Lower lobe of right lung (tissue), 2 donors: ENCODE measurements at regions not wholly inside any gene's neighbourhood (a gene's known extent, or its start where the extent isn't known, plus 50 kb on each side); places are given as distances from the start of the nearest gene placed in this dataset.

ENCODE experiments used
- ATAC-seq, 2 donors: fragments of 200-7000 bp; cut with Tn5 transposase; one replicate each; pipeline ENCODE4 v1.9.1; 2020 to 2022; ENCODE audit warnings: mild to moderate bottlenecking in 2 of 2, moderate library complexity in 2 of 2
- DNase-seq: peaks from one replicate; pipeline ENCODE4 v3.0.0-alpha.2; 2020
- H3K27ac ChIP-seq: fragments of 200-600 bp; one replicate; pipeline ENCODE4 v1.8.0; 2022
- H3K27me3 ChIP-seq: fragments of 200-600 bp; one replicate; pipeline ENCODE4 v1.8.0; 2022; ENCODE audit warnings: low read depth
- H3K36me3 ChIP-seq: fragments of 200-600 bp; one replicate; pipeline ENCODE4 v1.8.0; 2022; ENCODE audit warnings: mild to moderate bottlenecking
- H3K4me1 ChIP-seq: fragments of 200-600 bp; one replicate; pipeline ENCODE4 v1.8.0; 2022
- H3K4me3 ChIP-seq: fragments of 200-600 bp; one replicate; pipeline ENCODE4 v1.8.0; 2022; ENCODE audit warnings: mild to moderate bottlenecking
- H3K9me3 ChIP-seq: fragments of 200-600 bp; one replicate; pipeline ENCODE4 v1.8.0; 2022
- CTCF ChIP-seq: fragments of 200-600 bp; IDR thresholded peaks from one replicate; pipeline ENCODE4 v1.8.0; 2022; ENCODE audit warnings: antibody characterized with exemption, mild to moderate bottlenecking
- intact Hi-C: fragments of 100-400 bp; cut with DNase I; formaldehyde crosslinking; loops from one replicate; pipeline ENCODE4 v1.11.0; 2022
- donor health status: DM: no; HTN: yes; CAD: no; lungs with severe emphysema.

GRCh38 chr4:180625653-180626052 is 1617.5 kb upstream of the TENM3 start:
- ATAC-seq (no peak), DNase-seq (no peak)
- Histone ChIP-seq H3K27ac (no peak overlapping the region), H3K4me3 (no peak overlapping the region), H3K4me1 (no peaks in the 10 kb centered on the region), H3K36me3 (no peaks in the 10 kb centered on the region), H3K27me3 (no peaks in the 10 kb centered on the region), H3K9me3 (no peaks in the 10 kb centered on the region)
- no peak for TF ChIP-seq CTCF
- intact Hi-C loops, result no loop called here

GRCh38 chr4:180630012-180630665 is 1613.1 kb upstream of the TENM3 start:
- Histone ChIP-seq H3K9me3 (no peaks in the 10 kb centered on the region), H3K4me3 (no peak overlapping the region), H3K27ac (no peak overlapping the region), H3K36me3 (no peaks in the 10 kb centered on the region), H3K27me3 (no peaks in the 10 kb centered on the region), H3K4me1 (no peaks in the 10 kb centered on the region)
- ATAC-seq, result no peak
- no peak for DNase-seq
- no peak for TF ChIP-seq CTCF
- intact Hi-C loops, result no loop called here

- DNase-seq, result no peak
- TF ChIP-seq CTCF, result no peak
- H3K4me3 ChIP-seq, result no peak overlapping the region
- H3K9me3 ChIP-seq, result no peaks in the 10 kb centered on the region
- ATAC-seq, result no peak
- H3K27me3 ChIP-seq, result no peaks in the 10 kb centered on the region
- intact Hi-C loops, result no loop called here
- H3K4me1 ChIP-seq, result no peaks in the 10 kb centered on the region
- H3K27ac ChIP-seq, result no peak overlapping the region
- no peaks in the 10 kb centered on the region for H3K36me3 ChIP-seq
Observed at GRCh38 chr4:180634306-180634705, 1608.9 kb upstream of the TENM3 start.

- DNase-seq (no peak), ATAC-seq (no peak)
- no peak for TF ChIP-seq CTCF
- intact Hi-C loops, result no loop called here
- no peaks in the 10 kb centered on the region for H3K4me1 ChIP-seq
- H3K9me3 ChIP-seq, result no peaks in the 10 kb centered on the region
- H3K27ac ChIP-seq, result no peak overlapping the region
- H3K4me3 ChIP-seq, result no peak overlapping the region
- H3K36me3 ChIP-seq, result no peaks in the 10 kb centered on the region
- H3K27me3 ChIP-seq, result no peaks in the 10 kb centered on the region
Observed at GRCh38 chr4:180635281-180635680, 1607.9 kb upstream of the TENM3 start.

- no peak overlapping the region for H3K27ac ChIP-seq
- intact Hi-C loops, result no loop called here
- no peaks in the 10 kb centered on the region for H3K4me1 ChIP-seq
- no peaks in the 10 kb centered on the region for H3K9me3 ChIP-seq
- no peak overlapping the region for H3K4me3 ChIP-seq
- no peaks in the 10 kb centered on the region for H3K36me3 ChIP-seq
- no peak for TF ChIP-seq CTCF
- no peaks in the 10 kb centered on the region for H3K27me3 ChIP-seq
- DNase-seq (no peak), ATAC-seq (no peak)
Observed at GRCh38 chr4:180636696-180637404, 1606.4 kb upstream of the TENM3 start.
